Adipocyte (in vitro differentiated cells): ENCODE measurements at regions not wholly inside any gene's neighbourhood (a gene's known extent, or its start where the extent isn't known, plus 50 kb on each side); places are given as distances from the start of the nearest gene placed in this dataset.

ENCODE experiments used
- DNase-seq: peaks from one replicate; pipeline ENCODE4 v3.0.0-alpha.2; 2015; ENCODE audit warnings: low read depth
- H3K27me3 ChIP-seq: replicated peaks from 2 replicates; pipeline ENCODE4 v1.7.0; 2013; ENCODE audit warnings: mild to moderate bottlenecking, low read length, moderate library complexity; ENCODE audit not compliant: control insufficient read depth, insufficient read depth
- H3K36me3 ChIP-seq: 2 replicates; pipeline ENCODE4 v1.7.0; 2013; ENCODE audit warnings: low read length, mild to moderate bottlenecking, moderate library complexity; ENCODE audit not compliant: control insufficient read depth, insufficient read depth, severe bottlenecking
- H3K4me1 ChIP-seq: 2 replicates; pipeline ENCODE4 v1.7.0; 2013; ENCODE audit warnings: mild to moderate bottlenecking, low read length, moderate library complexity; ENCODE audit not compliant: control insufficient read depth, insufficient read depth
- H3K4me3 ChIP-seq: 2 replicates; pipeline ENCODE4 v1.7.0; 2013; ENCODE audit warnings: mild to moderate bottlenecking, low read length, moderate library complexity
- H3K9ac ChIP-seq: 2 replicates; pipeline ENCODE4 v1.7.0; 2013; ENCODE audit warnings: mild to moderate bottlenecking, low read length, moderate library complexity
- H3K9me3 ChIP-seq: 2 replicates; pipeline ENCODE4 v1.7.0; 2013; ENCODE audit warnings: mild to moderate bottlenecking, low read length, moderate library complexity; ENCODE audit not compliant: control insufficient read depth

GRCh38 chr1:108050158-108050557 is 85.2 kb upstream of the VAV3 start:
- Histone ChIP-seq H3K9me3 (no peaks in the 10 kb centered on the region), H3K4me1 (peaks cover 35% of the 10 kb centered on the region), H3K9ac (no peak overlapping the region), H3K36me3 (no peaks in the 10 kb centered on the region), H3K27me3 (peaks cover 3% of the 10 kb centered on the region), H3K4me3 (no peak overlapping the region)
- DNase-seq: no peak

- no peak overlapping the region for H3K9ac ChIP-seq
- H3K36me3 ChIP-seq: no peaks in the 10 kb centered on the region
- peaks cover 35% of the 10 kb centered on the region for H3K4me1 ChIP-seq
- peak; percentile 45 for DNase-seq
- peaks cover 3% of the 10 kb centered on the region for H3K27me3 ChIP-seq
- no peak overlapping the region for H3K4me3 ChIP-seq
- no peaks in the 10 kb centered on the region for H3K9me3 ChIP-seq
Measured at GRCh38 chr1:108049178-108049819, 84.3 kb upstream of the VAV3 start.

- H3K27me3 ChIP-seq: peaks cover 3% of the 10 kb centered on the region
- no peak overlapping the region for H3K4me3 ChIP-seq
- H3K9me3 ChIP-seq: no peaks in the 10 kb centered on the region
- no peak for DNase-seq
- no peak overlapping the region for H3K9ac ChIP-seq
- H3K4me1 ChIP-seq: peaks cover 29% of the 10 kb centered on the region
- no peaks in the 10 kb centered on the region for H3K36me3 ChIP-seq
Measured at GRCh38 chr1:108048301-108049177, 83.6 kb upstream of the VAV3 start.

DNA sequence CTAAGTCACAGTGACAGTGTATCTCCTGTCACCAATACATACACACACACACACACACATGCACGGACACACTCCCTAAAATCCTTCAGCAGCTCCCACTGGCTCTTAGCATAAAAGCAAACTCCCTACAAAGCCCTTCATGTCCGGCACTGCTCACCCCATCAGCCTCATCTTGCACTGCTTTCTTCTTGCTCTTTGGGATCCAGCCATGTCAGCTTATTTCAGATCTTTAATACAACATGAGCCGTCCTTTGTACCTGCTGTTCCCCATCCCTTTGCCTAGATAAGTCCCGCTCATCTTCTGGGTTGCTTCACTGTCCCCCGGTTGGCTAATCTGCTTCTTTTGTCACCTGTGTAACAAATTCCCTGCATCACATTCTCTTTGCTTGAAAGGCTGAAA is 82.1 kb upstream of the VAV3 start:
- Histone ChIP-seq H3K36me3 (no peaks in the 10 kb centered on the region), H3K4me1 (peaks cover 17% of the 10 kb centered on the region), H3K27me3 (peaks cover 3% of the 10 kb centered on the region), H3K4me3 (no peak overlapping the region), H3K9ac (no peak overlapping the region), H3K9me3 (no peaks in the 10 kb centered on the region)
- DNase-seq: no peak

DNA sequence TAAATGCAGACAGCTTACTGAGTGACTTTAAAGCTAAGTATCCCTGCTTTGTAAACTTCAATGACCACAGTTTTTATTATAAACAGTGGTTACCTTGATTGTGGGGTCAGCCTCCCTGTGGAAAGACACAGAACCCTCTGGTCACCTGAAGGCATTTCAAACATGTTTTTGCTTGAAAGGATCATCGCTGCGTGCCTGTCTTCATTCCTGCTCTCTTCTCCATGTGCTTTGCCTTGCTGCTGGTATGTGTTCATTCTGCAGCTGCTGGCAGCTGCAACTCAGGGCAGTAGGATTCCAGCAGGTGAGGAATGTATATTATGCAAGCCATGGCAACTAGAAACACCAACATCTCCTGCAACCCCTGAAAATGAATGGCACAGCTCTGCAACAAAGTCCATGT is 81.0 kb upstream of the VAV3 start:
- no peak overlapping the region for H3K9ac ChIP-seq
- peaks cover 25% of the 10 kb centered on the region for H3K4me1 ChIP-seq
- H3K36me3 ChIP-seq: no peaks in the 10 kb centered on the region
- H3K4me3 ChIP-seq: no peak overlapping the region
- no peaks in the 10 kb centered on the region for H3K9me3 ChIP-seq
- H3K27me3 ChIP-seq: peaks cover 3% of the 10 kb centered on the region
- no peak for DNase-seq

- Histone ChIP-seq H3K27me3 (peaks cover 3% of the 10 kb centered on the region), H3K4me1 (peaks cover 25% of the 10 kb centered on the region), H3K4me3 (no peak overlapping the region), H3K36me3 (no peaks in the 10 kb centered on the region), H3K9me3 (no peaks in the 10 kb centered on the region), H3K9ac (no peak overlapping the region)
- DNase-seq: no peak
Measured at GRCh38 chr1:108045460-108045859, 80.5 kb upstream of the VAV3 start.

DNA sequence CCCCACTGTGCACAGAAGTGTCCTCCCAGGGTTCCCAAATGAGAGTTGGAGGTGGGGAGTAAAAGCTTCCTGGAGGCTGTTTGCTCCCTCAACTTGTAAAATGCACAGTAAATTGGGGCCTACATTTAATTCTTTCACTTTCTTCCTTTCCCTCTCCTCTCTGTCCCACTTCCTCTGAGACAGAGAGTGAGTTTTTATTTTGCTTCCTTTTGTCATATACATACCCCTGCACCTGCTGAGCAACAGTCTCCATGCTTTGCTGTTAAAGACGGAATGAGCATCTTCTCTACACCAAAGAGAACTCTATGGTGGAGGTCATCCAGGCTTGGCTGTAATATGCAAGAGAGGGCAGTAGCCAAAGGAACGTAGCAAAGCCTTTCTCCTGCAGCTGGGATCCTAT is 79.3 kb upstream of the VAV3 start:
- peaks cover 3% of the 10 kb centered on the region for H3K27me3 ChIP-seq
- no peak overlapping the region for H3K4me3 ChIP-seq
- no peaks in the 10 kb centered on the region for H3K9me3 ChIP-seq
- no peak overlapping the region for H3K9ac ChIP-seq
- no peak for DNase-seq
- peaks cover 15% of the 10 kb centered on the region for H3K4me1 ChIP-seq
- no peaks in the 10 kb centered on the region for H3K36me3 ChIP-seq

DNA sequence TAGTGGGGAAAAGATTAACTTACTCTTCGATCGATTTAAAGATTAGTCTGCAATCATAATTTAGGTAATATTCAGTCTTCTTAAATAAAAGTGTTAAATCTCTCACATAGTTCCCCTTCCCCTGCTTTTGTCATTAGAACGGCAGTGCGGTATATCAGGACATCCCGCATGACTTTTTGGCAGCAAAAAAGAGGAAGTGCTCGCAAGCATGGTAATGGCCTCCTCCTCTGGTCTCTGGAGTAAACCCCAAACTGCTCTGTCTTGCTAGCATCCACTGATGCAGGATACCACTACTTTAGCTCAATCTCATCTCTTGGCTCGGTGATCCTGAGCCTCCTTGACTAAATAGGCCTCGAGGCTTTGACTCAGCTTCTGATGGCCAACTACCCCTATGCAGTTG is 78.7 kb upstream of the VAV3 start:
- Histone ChIP-seq H3K36me3 (no peaks in the 10 kb centered on the region), H3K4me3 (no peak overlapping the region), H3K9me3 (no peaks in the 10 kb centered on the region), H3K27me3 (peaks cover 3% of the 10 kb centered on the region), H3K9ac (no peak overlapping the region), H3K4me1 (peaks cover 9% of the 10 kb centered on the region)
- no peak for DNase-seq

GRCh38 chr1:108042610-108043009 is 77.6 kb upstream of the VAV3 start:
- Histone ChIP-seq H3K36me3 (no peaks in the 10 kb centered on the region), H3K4me1 (peaks cover 8% of the 10 kb centered on the region), H3K9me3 (no peaks in the 10 kb centered on the region), H3K4me3 (no peak overlapping the region), H3K9ac (no peak overlapping the region), H3K27me3 (peaks cover 3% of the 10 kb centered on the region)
- no peak for DNase-seq

DNA sequence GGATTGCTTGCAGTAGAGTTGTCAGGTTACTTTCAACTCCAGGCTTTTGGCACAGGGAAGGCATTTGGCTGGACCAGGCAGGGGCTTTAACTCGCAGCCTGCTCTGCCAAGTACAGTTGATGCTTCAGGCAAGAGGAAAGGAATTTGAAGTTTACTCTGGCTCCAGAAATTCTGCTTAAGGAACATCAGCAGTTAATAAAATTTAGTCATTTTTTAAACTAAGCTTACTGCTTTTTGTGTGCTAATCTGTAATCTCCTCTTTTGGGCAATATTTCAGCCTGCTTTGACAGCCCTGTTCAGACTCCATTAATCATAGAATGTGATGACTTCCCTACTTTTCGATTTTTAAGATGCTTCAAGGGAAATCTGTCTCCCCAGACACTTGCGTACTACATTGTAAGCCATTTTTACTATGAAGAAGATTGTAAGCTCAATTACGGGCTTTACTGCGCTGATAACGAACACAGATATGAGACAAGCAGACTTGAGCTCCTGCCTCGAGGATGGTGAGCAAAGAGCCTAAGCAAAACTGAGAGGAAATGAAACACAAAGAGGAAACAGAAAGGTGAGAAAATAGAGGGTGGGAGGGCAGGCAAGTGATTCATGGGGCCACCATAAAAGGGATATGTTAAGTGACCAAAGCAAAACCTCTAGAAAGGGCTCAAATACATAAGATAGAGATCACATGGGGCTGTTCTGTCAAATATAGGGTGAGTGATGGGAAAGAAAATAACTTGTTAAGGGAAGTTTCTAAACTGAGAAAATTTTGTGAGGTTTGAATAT is 76.6 kb upstream of the VAV3 start:
- DNase-seq: peak; percentile 68
- H3K36me3 ChIP-seq: no peaks in the 10 kb centered on the region
- peak overlapping the region; percentile 1 for H3K4me3 ChIP-seq
- no peak overlapping the region for H3K9ac ChIP-seq
- peaks cover 3% of the 10 kb centered on the region for H3K27me3 ChIP-seq
- no peaks in the 10 kb centered on the region for H3K9me3 ChIP-seq
- peaks cover 8% of the 10 kb centered on the region for H3K4me1 ChIP-seq

GRCh38 chr1:108038653-108039236 is 73.8 kb upstream of the VAV3 start:
- Histone ChIP-seq H3K27me3 (no peaks in the 10 kb centered on the region), H3K4me1 (peaks cover 18% of the 10 kb centered on the region), H3K4me3 (no peak overlapping the region), H3K36me3 (no peaks in the 10 kb centered on the region), H3K9me3 (no peaks in the 10 kb centered on the region), H3K9ac (no peak overlapping the region)
- DNase-seq: no peak
